ENCODE measurements at regions not wholly inside any gene's neighbourhood (a gene's known extent, or its start where the extent isn't known, plus 50 kb on each side); places are given as distances from the start of the nearest gene placed in this dataset.
A peak's percentile ranks its signal among the peaks of the same experiment; 100 is the strongest.
"Not testable (repeated sequence)": the region's sequence is repeated elsewhere in the genome, so short reads cannot be mapped to it uniquely, and the experiment has no call there.

GRCh38 chr21:33972539-33972938 is 56.9 kb upstream of the ATP5PO start:
- no peak for DNase-seq (ENCODE audit: low spot score)

GRCh38 chr21:33971492-33972013 is 55.9 kb upstream of the ATP5PO start:
- no peak for DNase-seq (ENCODE audit: low spot score)

- no peak for DNase-seq (ENCODE audit: low spot score)
These were observed 54.0 kb upstream of the ATP5PO start for GRCh38 chr21:33969581-33969980.

GRCh38 chr21:33968995-33969348 is 53.4 kb upstream of the ATP5PO start:
- no peak for DNase-seq (ENCODE audit: low spot score)

- DNase-seq (ENCODE audit: low spot score), result peak; percentile 49
These were observed 52.7 kb upstream of the ATP5PO start for GRCh38 chr21:33968080-33968994.

GRCh38 chr21:33967086-33967571 is 51.5 kb upstream of the ATP5PO start:
- DNase-seq (ENCODE audit: low spot score), result no peak

- DNase-seq (ENCODE audit: low spot score), result no peak
These were observed 50.8 kb upstream of the ATP5PO start for GRCh38 chr21:33966324-33966949.

- not testable (repeated sequence) for DNase-seq (ENCODE audit: low spot score)
These were observed 50.1 kb upstream of the ATP5PO start for GRCh38 chr21:33965662-33966061.

Measured in AG08396 (cell line).